ENCODE measurements at regions not wholly inside any gene's neighbourhood (a gene's known extent, or its start where the extent isn't known, plus 50 kb on each side); places are given as distances from the start of the nearest gene placed in this dataset.
"Not testable (repeated sequence)": the region's sequence is repeated elsewhere in the genome, so short reads cannot be mapped to it uniquely, and the experiment has no call there.

GRCh38 chr3:127440384-127440783 lies 150.1 kb downstream of the TPRA1 start:
- no peak for DNase-seq

DNA sequence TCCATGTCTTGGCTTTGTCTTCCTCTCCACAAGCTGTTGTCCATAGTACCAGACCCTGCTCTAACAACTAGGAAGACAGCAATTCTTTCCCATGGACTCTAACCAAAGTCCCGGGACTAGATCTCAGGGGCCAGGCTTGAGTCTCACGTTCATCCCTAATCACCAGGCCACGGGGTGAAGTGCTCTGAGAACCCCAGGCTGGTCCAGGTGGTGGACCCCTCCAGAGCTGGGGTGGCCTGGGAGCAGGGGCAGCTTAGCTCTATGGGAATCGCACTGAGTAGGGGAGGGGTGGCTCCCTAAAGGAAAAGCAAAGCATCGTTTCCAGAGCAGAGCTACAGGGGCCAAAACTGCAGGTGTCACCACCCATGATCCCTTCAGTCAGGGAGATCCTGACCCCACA lies 150.9 kb downstream of the TPRA1 start:
- no peak for DNase-seq

DNA sequence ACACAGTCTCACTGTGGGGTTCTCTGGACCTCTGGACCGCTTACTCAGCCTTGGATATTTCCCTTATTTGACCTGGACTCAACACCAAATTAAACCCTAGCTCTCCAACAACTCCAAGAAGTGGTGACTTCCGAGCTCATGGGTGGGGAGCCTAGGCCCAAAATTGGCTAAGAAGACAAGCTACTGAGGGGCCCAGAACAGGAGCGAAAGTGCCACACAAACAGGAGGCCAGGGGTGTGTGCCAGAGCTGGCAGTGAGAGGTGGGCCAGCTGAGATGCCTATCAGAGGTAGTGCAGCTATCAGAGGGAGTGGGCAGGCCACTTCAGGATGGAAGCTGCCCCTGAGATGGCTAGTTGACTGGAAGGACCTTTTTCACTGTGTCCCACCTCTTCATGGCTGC lies 151.1 kb upstream of the PRR20G start:
- no peak for DNase-seq

GRCh38 chr3:127438371-127438770 lies 150.5 kb upstream of the PRR20G start:
- DNase-seq, result no peak

DNA sequence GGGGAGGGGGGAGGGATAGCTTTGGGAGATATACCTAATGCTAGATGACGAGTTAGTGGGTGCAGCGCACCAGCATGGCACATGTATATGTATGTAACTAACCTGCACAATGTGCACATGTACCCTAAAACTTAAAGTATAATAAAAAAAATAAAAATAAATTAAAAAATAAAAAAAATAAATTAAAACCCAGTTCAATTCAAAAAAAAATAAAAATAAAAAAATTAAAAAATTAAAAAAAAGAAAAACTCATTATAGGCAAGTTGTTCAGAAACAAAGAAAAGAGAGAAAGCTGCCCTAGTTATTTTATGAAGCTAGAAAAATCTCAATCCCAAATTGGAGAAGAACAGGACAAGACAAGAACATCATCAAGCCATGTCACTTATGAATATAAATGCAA lies 147.5 kb upstream of the PRR20G start:
- DNase-seq, result not testable (repeated sequence)

DNA sequence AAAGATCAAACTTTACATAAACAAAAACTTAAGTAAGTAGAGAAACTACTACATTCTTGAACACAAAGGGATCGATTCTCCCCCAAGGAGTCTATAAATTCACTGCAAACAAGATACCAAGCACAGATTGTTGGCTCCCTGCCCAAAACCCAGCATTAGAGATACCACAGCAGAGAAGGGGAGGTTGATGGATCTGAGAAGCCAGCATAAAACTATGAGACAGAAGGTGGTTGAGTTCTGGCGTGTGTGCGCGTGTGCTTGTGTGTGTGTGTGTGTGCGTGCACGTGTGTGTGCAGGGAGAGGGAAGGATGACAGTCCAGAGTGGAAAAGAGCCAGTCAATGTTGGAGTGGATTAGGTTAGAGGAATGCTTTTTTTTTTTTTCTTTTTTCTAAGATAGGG lies 143.2 kb upstream of the PRR20G start:
- DNase-seq, result no peak

DNA sequence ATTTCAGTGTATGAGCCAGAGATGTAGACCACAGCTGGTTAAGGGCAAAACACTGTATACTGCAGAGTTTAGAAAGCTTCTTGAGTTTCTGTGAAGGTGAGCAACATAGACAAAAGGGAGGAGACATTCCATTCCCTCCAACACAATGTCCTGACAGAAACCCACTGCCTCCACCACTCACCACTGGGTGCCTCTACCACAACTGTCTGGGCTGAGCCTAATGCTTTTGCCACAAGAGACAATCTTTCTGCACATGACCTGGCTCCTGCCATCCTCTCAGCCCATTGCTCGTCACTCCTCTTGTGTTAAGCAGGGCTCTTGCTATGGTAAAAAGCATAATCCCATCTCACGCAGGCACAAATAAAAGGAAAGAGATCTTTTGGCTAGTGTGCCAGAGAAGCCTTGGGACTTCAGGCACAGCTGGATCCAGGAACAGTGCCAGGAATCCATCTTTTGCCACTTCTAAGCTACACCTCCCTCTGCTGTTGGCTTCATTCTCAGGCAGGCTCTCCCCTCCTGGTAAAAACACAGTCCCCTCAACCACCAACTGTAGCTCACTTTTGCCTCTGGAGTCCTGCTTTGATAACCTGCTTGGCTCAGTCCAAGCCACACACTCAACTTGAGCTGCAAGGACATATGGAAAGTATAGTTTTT lies 140.6 kb upstream of the PRR20G start:
- no peak for DNase-seq

GRCh38 chr3:127427666-127428065 lies 139.8 kb upstream of the PRR20G start:
- no peak for DNase-seq

- no peak for DNase-seq
These were observed 139.3 kb upstream of the PRR20G start for GRCh38 chr3:127427156-127427555.

GRCh38 chr3:127426444-127427153 lies 138.8 kb upstream of the PRR20G start:
- peak in 30 of 51 donors; percentile 7 to 62 (median 37) for DNase-seq

GRCh38 chr3:127425505-127426443 lies 137.9 kb upstream of the PRR20G start:
- DNase-seq, result no peak

DNA sequence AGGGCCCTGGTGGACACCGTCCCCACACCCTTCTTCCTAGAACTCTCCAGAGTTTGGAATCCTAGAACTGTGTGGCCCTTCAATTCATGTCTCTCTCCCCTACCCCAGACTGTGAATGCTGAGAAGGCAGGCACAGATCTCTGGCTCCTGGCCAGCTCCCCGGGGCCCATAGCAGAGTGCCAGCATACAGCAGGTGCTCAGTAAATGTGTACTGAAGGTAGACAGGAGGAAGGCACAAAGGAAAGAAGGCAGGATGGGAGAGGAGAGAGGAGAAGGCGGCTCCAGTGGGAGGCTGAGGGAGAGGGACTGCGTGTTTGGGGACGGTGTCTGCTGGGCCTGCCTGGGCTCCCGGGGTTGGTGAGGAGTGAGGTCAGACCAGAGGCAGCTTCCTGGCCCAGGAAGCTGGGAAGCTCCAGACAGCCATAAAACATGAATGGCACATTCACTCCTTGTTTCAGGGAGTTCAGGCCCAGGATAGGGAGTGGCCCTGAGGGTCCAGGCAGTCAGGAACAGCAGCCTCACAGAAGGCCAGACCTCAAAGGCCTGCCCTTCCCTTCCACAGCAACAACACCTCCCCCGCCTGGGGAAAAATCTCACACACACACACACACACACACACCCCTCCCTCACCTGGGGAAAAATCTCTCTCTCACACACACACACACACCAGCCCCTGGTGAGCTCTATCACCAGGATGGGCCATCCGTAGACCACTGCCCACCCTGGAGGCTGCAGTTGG lies 137.1 kb upstream of the PRR20G start:
- no peak for DNase-seq

- no peak for DNase-seq
These were observed 136.3 kb upstream of the PRR20G start for GRCh38 chr3:127423856-127424765.

DNA sequence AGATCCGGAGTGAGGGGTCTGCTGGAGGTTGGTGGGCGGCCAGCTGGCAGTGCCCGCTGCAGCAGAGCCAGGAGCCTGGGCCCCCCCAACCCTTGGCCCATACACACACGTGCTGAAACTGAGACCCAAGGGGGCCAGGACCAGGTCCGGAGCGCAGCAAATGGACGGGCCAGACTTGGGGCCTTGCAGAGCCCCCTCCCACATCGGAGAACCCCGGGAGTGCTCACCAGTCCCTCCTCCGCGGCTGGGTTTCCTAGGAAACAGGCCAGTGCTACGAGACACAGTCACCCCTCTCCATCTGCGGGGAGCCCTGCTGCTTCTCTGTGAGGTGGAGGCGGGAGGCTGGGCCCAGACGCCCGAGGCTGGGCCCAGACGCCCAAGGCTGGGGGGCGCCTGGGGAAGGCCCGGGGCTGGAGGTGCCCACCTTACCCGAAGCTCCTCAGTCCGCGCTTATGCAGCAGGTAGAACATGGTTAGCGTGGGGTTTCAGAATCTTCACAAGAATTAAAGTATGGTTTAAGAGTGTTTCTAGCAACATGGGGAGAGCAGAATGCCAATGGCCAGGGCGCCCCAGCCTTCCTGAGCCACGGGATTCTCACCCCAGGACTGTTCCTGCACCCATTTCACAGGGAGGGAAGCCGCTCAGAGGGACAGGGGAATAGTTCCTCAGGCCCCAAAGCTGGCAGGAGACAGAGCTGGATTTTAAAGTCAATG lies 135.0 kb upstream of the PRR20G start:
- peak in 10 of 51 donors; percentile 4 to 55 (median 15) for DNase-seq

DNA sequence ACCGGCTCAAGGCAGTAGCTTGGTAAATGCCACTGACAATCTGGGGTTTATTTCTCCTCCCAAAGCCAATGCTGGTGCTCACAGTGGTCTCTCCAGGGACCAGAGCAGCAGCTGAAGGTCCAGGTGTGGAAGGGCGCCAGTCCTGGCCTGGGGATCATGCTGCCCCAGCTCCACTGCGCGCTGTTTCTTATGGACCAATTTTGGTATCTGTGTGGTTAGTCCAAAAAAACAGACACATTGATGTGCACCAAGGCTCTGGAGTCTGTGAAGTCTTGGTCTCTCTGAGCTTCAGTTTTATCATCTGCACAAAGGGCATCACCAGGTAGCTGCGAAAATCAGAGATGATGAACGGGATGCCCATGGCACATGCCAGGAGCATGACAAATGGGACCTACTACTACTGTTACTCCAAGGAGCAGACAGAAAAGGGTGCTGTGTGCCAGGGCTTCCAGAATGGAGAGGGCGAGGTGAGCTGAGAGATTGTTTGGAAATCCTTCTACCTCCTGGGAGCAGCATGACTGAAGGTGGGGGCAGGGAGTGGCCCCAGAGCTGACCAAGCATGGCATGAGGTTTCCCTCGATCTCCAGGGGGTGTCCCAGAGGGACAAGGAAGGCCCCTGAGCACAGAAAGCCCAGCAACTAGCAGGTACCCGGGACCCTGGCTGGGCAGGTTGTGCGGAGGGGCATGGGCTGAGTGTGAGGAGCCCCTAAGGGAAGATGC lies 134.3 kb upstream of the PRR20G start:
- DNase-seq, result no peak

DNA sequence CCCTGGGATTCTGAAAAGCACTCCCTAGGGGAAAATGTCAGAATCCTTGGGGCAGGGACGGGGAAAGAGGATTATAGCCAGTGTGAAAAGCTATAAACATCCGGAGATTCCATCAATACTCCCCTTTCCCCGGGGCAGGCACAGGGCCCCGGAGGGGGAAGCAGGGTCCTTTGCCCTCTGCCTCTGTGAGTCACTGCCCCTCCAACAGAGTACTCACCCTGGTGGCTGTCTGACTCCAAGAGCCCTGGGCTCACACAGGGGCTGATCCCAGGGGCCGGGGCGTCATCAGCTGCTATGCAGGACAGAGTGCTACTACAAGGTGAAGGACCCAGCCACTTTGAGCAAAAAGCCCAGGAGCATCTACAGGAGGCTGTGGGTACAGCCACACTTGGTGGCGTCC lies 133.0 kb upstream of the PRR20G start:
- DNase-seq, result no peak

GRCh38 chr3:127419641-127420553 lies 132.1 kb upstream of the PRR20G start:
- no peak for DNase-seq

GRCh38 chr3:127419182-127419581 lies 131.3 kb upstream of the PRR20G start:
- no peak for DNase-seq

Data from hypothalamus (tissue), 51 donors.